HCT116 (cell line): ENCODE measurements at regions not wholly inside any gene's neighbourhood (a gene's known extent, or its start where the extent isn't known, plus 50 kb on each side); places are given as distances from the start of the nearest gene placed in this dataset.

Experiments
- ATAC-seq: fragments of 200-7000 bp; cut with Tn5 transposase; 2 replicates; pipeline ENCODE4 v1.9.1; 2020; ENCODE audit warnings: mild to moderate bottlenecking, moderate library complexity
- BruUV-seq: library from RNA; stranded (reverse); fragments of 400-500 nt; replicated peaks from 2 replicates; lab custom pipeline; 2021; lab: Mats Ljungman, UMichigan
- CTCF ChIA-PET: fragments of 300-600 bp; sonication (Branson Sonifier 250); formaldehyde crosslinking; loops from one replicate; lab custom pipeline; 2021; ENCODE audit warnings: antibody characterized with exemption; lab: Charles Lee
- POLR2A ChIA-PET: fragments of 300-600, 350-600 bp; sonication (Branson Sonifier 250); formaldehyde crosslinking; loops from one replicate; lab custom pipeline; 2021; ENCODE audit warnings: antibody characterized with exemption; lab: Charles Lee
- RAD21 ChIA-PET, 2 experiments: fragments of 300-600 bp; sonication (Branson Sonifier 250); formaldehyde crosslinking; loops; one replicate each; lab custom pipeline; 2023; ENCODE audit warnings: low total read pairs in 2 of 2; ENCODE audit not compliant: uncharacterized antibody in 2 of 2, unreplicated experiment in 2 of 2, low non-redundant PET in 1 of 2; lab: Charles Lee
- DNase-seq: peaks from one replicate; pipeline ENCODE4 v3.0.0-alpha.2; 2010; ENCODE audit warnings: low read depth, low spot score
- H2AFZ ChIP-seq: fragments of 200-600 bp; shearing (Covaris generic), sonication (generic); 2 replicates; pipeline ENCODE4 v1.6.1; 2017; ENCODE audit warnings: low read depth, mixed run types, mixed read lengths, antibody characterized with exemption, low read length; ENCODE audit not compliant: poor library complexity, severe bottlenecking
- H3K27ac ChIP-seq: 2 replicates; pipeline ENCODE4 v1.5.1; 2012; ENCODE audit warnings: low read depth, low read length
- H3K27me3 ChIP-seq: fragments of 200-600 bp; sonication (generic); 2 replicates; pipeline ENCODE4 v1.6.1; 2016; ENCODE audit warnings: mixed run types, low read length, mixed read lengths; ENCODE audit not compliant: insufficient read depth
- H3K36me3 ChIP-seq, 2 experiments: fragments of 200-500 bp in 1 of 2; fragments of 200-600 bp in 1 of 2; sonication (Bioruptor generic) in 1 of 2; sonication (generic) in 1 of 2; 2 replicates each; pipeline versions ENCODE4 v1.5.1 to v1.6.1; 2014 to 2016; ENCODE audit warnings: low read length in 2 of 2, inconsistent platforms in 1 of 2, mixed read lengths in 1 of 2, mixed run types in 1 of 2; ENCODE audit not compliant: insufficient read depth in 2 of 2, control insufficient read depth in 1 of 2
- H3K4me1 ChIP-seq, 2 experiments: fragments of 200-600 bp in 1 of 2; sonication (generic) in 1 of 2; 2 replicates each; pipeline versions ENCODE4 v1.5.1 to v1.6.1; 2012 to 2017; ENCODE audit warnings: low read length in 2 of 2, inconsistent platforms in 1 of 2, mild to moderate bottlenecking in 1 of 2, mixed read lengths in 1 of 2, mixed run types in 1 of 2, moderate library complexity in 1 of 2; ENCODE audit not compliant: insufficient read depth in 2 of 2, control insufficient read depth in 1 of 2
- H3K4me2 ChIP-seq: fragments of 200-600 bp; sonication (generic); 2 replicates; pipeline ENCODE4 v1.6.1; 2017; ENCODE audit warnings: mixed run types, low read length, mixed read lengths
- H3K4me3 ChIP-seq, 2 experiments: fragments of 200-600 bp in 1 of 2; sonication (generic) in 1 of 2; replicated peaks in 1 of 2; 2 replicates each; pipeline ENCODE4 v1.5.1; 2011 to 2016; ENCODE audit warnings: low read length in 2 of 2, control low read depth in 1 of 2, low read depth in 1 of 2, mild to moderate bottlenecking in 1 of 2, mixed read lengths in 1 of 2, mixed run types in 1 of 2
- H3K79me2 ChIP-seq: fragments of 200-600 bp; sonication (generic); 2 replicates; pipeline ENCODE4 v1.6.1; 2017; ENCODE audit warnings: mild to moderate bottlenecking, mixed run types, low read length, moderate library complexity, mixed read lengths; ENCODE audit not compliant: insufficient read depth
- H3K9ac ChIP-seq: fragments of 200-600 bp; sonication (generic); 2 replicates; pipeline ENCODE4 v1.6.1; 2016; ENCODE audit warnings: low read length, mixed read lengths
- H3K9me2 ChIP-seq: fragments of 200-600 bp; sonication (generic), shearing (Covaris generic); 2 replicates; pipeline ENCODE4 v1.6.1; 2017; ENCODE audit warnings: mixed run types, mild to moderate bottlenecking, moderate library complexity; ENCODE audit not compliant: insufficient read depth
- H3K9me3 ChIP-seq, 2 experiments: fragments of 200-500 bp in 1 of 2; fragments of 200-600 bp in 1 of 2; sonication (Bioruptor generic) in 1 of 2; sonication (generic) in 1 of 2; 2 replicates each; pipeline ENCODE4 v1.6.1; 2014 to 2017; ENCODE audit warnings: low read length in 2 of 2, mixed read lengths in 2 of 2, inconsistent platforms in 1 of 2, low read depth in 1 of 2, mild to moderate bottlenecking in 1 of 2, mixed run types in 1 of 2, moderate library complexity in 1 of 2; ENCODE audit not compliant: control insufficient read depth in 1 of 2, insufficient read depth in 1 of 2
- H4K20me1 ChIP-seq: fragments of 200-600 bp; sonication (generic), shearing (Covaris generic); 2 replicates; pipeline ENCODE4 v1.6.1; 2017; ENCODE audit warnings: mixed run types, mild to moderate bottlenecking, moderate library complexity; ENCODE audit not compliant: insufficient read depth
- CBX3 ChIP-seq: IDR thresholded peaks from 2 replicates; pipeline ENCODE4 v1.6.1; 2012; ENCODE audit warnings: low read depth
- EGR1 ChIP-seq: IDR thresholded peaks from 2 replicates; pipeline ENCODE4 v1.6.1; 2012; ENCODE audit warnings: low read depth
- JUND ChIP-seq: IDR thresholded peaks from 2 replicates; pipeline ENCODE4 v1.6.1; 2012
- POLR2A ChIP-seq: IDR thresholded peaks from 2 replicates; pipeline ENCODE4 v1.7.0; 2011; ENCODE audit warnings: borderline replicate concordance; ENCODE audit not compliant: insufficient read depth, insufficient read length; ENCODE audit errors: extremely low read depth
- RAD21 ChIP-seq: IDR thresholded peaks from 2 replicates; pipeline ENCODE4 v1.6.1; 2012; ENCODE audit warnings: low read depth, mild to moderate bottlenecking
- YY1 ChIP-seq: IDR thresholded peaks from 2 replicates; pipeline ENCODE4 v1.6.1; 2011; ENCODE audit warnings: low read length, low read depth, moderate library complexity, mild to moderate bottlenecking; ENCODE audit not compliant: insufficient replicate concordance; ENCODE audit errors: extremely low read depth
- ZNF274 ChIP-seq: fragments of 200-500 bp; sonication (Bioruptor generic); IDR thresholded peaks from 2 replicates; pipeline ENCODE4 v1.6.1; 2014; ENCODE audit warnings: mild to moderate bottlenecking, low read depth, low read length, inconsistent platforms
- intact Hi-C: fragments of 100-400 bp; cut with micrococcal nuclease; formaldehyde crosslinking; loops from 2 replicates; pipeline ENCODE4 v1.10.0; 2022
- TF ChIP-seq, protein P1 (sequence below): IDR thresholded peaks from 2 replicates; pipeline ENCODE4 v1.6.1; 2011; ENCODE audit warnings: mild to moderate bottlenecking, low read length, moderate library complexity; ENCODE audit not compliant: insufficient replicate concordance; ENCODE audit errors: extremely low read depth
- TF ChIP-seq, protein P2 (sequence below): IDR thresholded peaks from 2 replicates; pipeline ENCODE4 v1.6.1; 2012; ENCODE audit warnings: low read depth
- TF ChIP-seq, protein P3 (sequence below): IDR thresholded peaks from 2 replicates; pipeline ENCODE4 v1.6.1; 2012
- TF ChIP-seq, protein P4 (sequence below): IDR thresholded peaks from 2 replicates; pipeline ENCODE4 v1.6.1; 2012

- ChIA-PET CTCF (no interaction called here), RAD21 (no interaction called here), POLR2A (no interaction called here)
- Histone ChIP-seq H3K27ac (no peak overlapping the region), H4K20me1 (no peaks in the 10 kb centered on the region), H2AFZ (no peak overlapping the region), H3K36me3 (no peaks in the 10 kb centered on the region), H3K4me2 (no peak overlapping the region), H3K9me3 (peaks cover 9 to 32% of the 10 kb centered on the region in 2 experiments; a peak in 2 of 4 replicates), H3K9ac (no peak overlapping the region), H3K9me2 (no peaks in the 10 kb centered on the region), H3K27me3 (no peaks in the 10 kb centered on the region), H3K79me2 (no peaks in the 10 kb centered on the region), H3K4me3 (no peak overlapping the region), H3K4me1 (no peaks in the 10 kb centered on the region)
- ATAC-seq (no peak), DNase-seq (no peak)
- intact Hi-C loops = no loop called here
- no TSS peak for BruUV-seq
- TF ChIP-seq JUND (no peak), RAD21 (no peak), YY1 (no peak), ZNF274 (no peak), CBX3 (no peak), POLR2A (no peak), EGR1 (no peak)
- TF ChIP-seq, protein P1, sequence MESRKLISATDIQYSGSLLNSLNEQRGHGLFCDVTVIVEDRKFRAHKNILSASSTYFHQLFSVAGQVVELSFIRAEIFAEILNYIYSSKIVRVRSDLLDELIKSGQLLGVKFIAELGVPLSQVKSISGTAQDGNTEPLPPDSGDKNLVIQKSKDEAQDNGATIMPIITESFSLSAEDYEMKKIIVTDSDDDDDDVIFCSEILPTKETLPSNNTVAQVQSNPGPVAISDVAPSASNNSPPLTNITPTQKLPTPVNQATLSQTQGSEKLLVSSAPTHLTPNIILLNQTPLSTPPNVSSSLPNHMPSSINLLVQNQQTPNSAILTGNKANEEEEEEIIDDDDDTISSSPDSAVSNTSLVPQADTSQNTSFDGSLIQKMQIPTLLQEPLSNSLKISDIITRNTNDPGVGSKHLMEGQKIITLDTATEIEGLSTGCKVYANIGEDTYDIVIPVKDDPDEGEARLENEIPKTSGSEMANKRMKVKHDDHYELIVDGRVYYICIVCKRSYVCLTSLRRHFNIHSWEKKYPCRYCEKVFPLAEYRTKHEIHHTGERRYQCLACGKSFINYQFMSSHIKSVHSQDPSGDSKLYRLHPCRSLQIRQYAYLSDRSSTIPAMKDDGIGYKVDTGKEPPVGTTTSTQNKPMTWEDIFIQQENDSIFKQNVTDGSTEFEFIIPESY = no peak
- TF ChIP-seq, protein P2, sequence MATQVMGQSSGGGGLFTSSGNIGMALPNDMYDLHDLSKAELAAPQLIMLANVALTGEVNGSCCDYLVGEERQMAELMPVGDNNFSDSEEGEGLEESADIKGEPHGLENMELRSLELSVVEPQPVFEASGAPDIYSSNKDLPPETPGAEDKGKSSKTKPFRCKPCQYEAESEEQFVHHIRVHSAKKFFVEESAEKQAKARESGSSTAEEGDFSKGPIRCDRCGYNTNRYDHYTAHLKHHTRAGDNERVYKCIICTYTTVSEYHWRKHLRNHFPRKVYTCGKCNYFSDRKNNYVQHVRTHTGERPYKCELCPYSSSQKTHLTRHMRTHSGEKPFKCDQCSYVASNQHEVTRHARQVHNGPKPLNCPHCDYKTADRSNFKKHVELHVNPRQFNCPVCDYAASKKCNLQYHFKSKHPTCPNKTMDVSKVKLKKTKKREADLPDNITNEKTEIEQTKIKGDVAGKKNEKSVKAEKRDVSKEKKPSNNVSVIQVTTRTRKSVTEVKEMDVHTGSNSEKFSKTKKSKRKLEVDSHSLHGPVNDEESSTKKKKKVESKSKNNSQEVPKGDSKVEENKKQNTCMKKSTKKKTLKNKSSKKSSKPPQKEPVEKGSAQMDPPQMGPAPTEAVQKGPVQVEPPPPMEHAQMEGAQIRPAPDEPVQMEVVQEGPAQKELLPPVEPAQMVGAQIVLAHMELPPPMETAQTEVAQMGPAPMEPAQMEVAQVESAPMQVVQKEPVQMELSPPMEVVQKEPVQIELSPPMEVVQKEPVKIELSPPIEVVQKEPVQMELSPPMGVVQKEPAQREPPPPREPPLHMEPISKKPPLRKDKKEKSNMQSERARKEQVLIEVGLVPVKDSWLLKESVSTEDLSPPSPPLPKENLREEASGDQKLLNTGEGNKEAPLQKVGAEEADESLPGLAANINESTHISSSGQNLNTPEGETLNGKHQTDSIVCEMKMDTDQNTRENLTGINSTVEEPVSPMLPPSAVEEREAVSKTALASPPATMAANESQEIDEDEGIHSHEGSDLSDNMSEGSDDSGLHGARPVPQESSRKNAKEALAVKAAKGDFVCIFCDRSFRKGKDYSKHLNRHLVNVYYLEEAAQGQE = no peak
- TF ChIP-seq, protein P3, sequence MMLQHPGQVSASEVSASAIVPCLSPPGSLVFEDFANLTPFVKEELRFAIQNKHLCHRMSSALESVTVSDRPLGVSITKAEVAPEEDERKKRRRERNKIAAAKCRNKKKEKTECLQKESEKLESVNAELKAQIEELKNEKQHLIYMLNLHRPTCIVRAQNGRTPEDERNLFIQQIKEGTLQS = no peak
- TF ChIP-seq, protein P4, sequence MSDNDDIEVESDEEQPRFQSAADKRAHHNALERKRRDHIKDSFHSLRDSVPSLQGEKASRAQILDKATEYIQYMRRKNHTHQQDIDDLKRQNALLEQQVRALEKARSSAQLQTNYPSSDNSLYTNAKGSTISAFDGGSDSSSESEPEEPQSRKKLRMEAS = no peak
These were observed 295.0 kb upstream of the ADGRL3 start for GRCh38 chr4:60905162-60905561.
